CD4-positive, alpha-beta T cell treated with Interleukin-6 at 100 ng/mL for 8 hours (primary cell): ENCODE measurements at regions not wholly inside any gene's neighbourhood (a gene's known extent, or its start where the extent isn't known, plus 50 kb on each side); places are given as distances from the start of the nearest gene placed in this dataset.
"Not testable (repeated sequence)": the region's sequence is repeated elsewhere in the genome, so short reads cannot be mapped to it uniquely, and the experiment has no call there.

Experiments used
- DNase-seq: peaks from one replicate; pipeline ENCODE4 v3.0.0-alpha.2; 2020; ENCODE audit warnings: mixed read lengths, low spot score

- DNase-seq = no peak
Measured at GRCh38 chr1:65590279-65590678, 169.8 kb downstream of the LEPR start.

- no peak for DNase-seq
Measured at GRCh38 chr1:65593516-65593915, 173.0 kb downstream of the LEPR start.

GRCh38 chr1:65595724-65596123, 175.3 kb downstream of the LEPR start:
- no peak for DNase-seq

- no peak for DNase-seq
Measured at GRCh38 chr1:65596768-65597167, 176.3 kb downstream of the LEPR start.

GRCh38 chr1:65605621-65606020, 185.2 kb downstream of the LEPR start:
- no peak for DNase-seq

- DNase-seq = no peak
Measured at GRCh38 chr1:65606426-65606825, 186.0 kb downstream of the LEPR start.

- no peak for DNase-seq
Measured at GRCh38 chr1:65613884-65614283, 178.8 kb upstream of the PDE4B start.

- no peak for DNase-seq
Measured at GRCh38 chr1:65615859-65616258, 176.8 kb upstream of the PDE4B start.

- not testable (repeated sequence) for DNase-seq
Measured at GRCh38 chr1:65621721-65622120, 171.0 kb upstream of the PDE4B start.

GRCh38 chr1:65623895-65624294, 168.8 kb upstream of the PDE4B start:
- DNase-seq = no peak

GRCh38 chr1:65625528-65625927, 167.2 kb upstream of the PDE4B start:
- DNase-seq = no peak

- no peak for DNase-seq
Measured at GRCh38 chr1:65626003-65626402, 166.7 kb upstream of the PDE4B start.

- DNase-seq = no peak
Measured at GRCh38 chr1:65629788-65630187, 162.9 kb upstream of the PDE4B start.

- DNase-seq = no peak
Measured at GRCh38 chr1:65630855-65631254, 161.8 kb upstream of the PDE4B start.

GRCh38 chr1:65632235-65632634, 160.5 kb upstream of the PDE4B start:
- DNase-seq = no peak

GRCh38 chr1:65640046-65640445, 152.6 kb upstream of the PDE4B start:
- DNase-seq = no peak

GRCh38 chr1:65649185-65649584, 143.5 kb upstream of the PDE4B start:
- not testable (repeated sequence) for DNase-seq

GRCh38 chr1:65650682-65651081, 142.0 kb upstream of the PDE4B start:
- no peak for DNase-seq

GRCh38 chr1:65654526-65654925, 138.2 kb upstream of the PDE4B start:
- DNase-seq = not testable (repeated sequence)

GRCh38 chr1:65657609-65658008, 135.1 kb upstream of the PDE4B start:
- DNase-seq = not testable (repeated sequence)

GRCh38 chr1:65658122-65658521, 134.6 kb upstream of the PDE4B start:
- no peak for DNase-seq

- DNase-seq = no peak
Measured at GRCh38 chr1:65668368-65668767, 124.3 kb upstream of the PDE4B start.

GRCh38 chr1:65670518-65670917, 122.2 kb upstream of the PDE4B start:
- no peak for DNase-seq

GRCh38 chr1:65674522-65674921, 118.2 kb upstream of the PDE4B start:
- no peak for DNase-seq

- DNase-seq = no peak
Measured at GRCh38 chr1:65679773-65680172, 112.9 kb upstream of the PDE4B start.
